H9 (cell line): ENCODE measurements at regions not wholly inside any gene's neighbourhood (a gene's known extent, or its start where the extent isn't known, plus 50 kb on each side); places are given as distances from the start of the nearest gene placed in this dataset.

Source experiments
- DNase-seq: peaks from one replicate; pipeline ENCODE4 v3.0.0-alpha.2; 2017
- H2AFZ ChIP-seq: one replicate; pipeline ENCODE4 v1.6.1; 2013; ENCODE audit warnings: mild to moderate bottlenecking, low read length, control low read depth, moderate library complexity
- H2AK5ac ChIP-seq: 2 replicates; pipeline ENCODE4 v1.6.1; 2013; ENCODE audit warnings: low read length, control low read depth, mixed read lengths; ENCODE audit not compliant: insufficient read length
- H2BK120ac ChIP-seq: one replicate; pipeline ENCODE4 v1.6.1; 2013; ENCODE audit warnings: low read depth, mild to moderate bottlenecking, low read length, control low read depth, inconsistent platforms; ENCODE audit not compliant: poor library complexity, severe bottlenecking
- H2BK12ac ChIP-seq: 2 replicates; pipeline ENCODE4 v1.6.1; 2013; ENCODE audit warnings: low read length, control low read depth, mixed read lengths, low read depth; ENCODE audit not compliant: insufficient read length
- H2BK15ac ChIP-seq: 2 replicates; pipeline ENCODE4 v1.6.1; 2013; ENCODE audit warnings: low read depth, low read length, control low read depth
- H2BK20ac ChIP-seq: one replicate; pipeline ENCODE4 v1.6.1; 2013; ENCODE audit warnings: low read depth, mild to moderate bottlenecking, low read length, control low read depth, inconsistent platforms; ENCODE audit not compliant: poor library complexity, severe bottlenecking
- H2BK5ac ChIP-seq: 2 replicates; pipeline ENCODE4 v1.6.1; 2013; ENCODE audit warnings: low read length, control low read depth, mixed read lengths; ENCODE audit not compliant: insufficient read length
- H3K14ac ChIP-seq: 2 replicates; pipeline ENCODE4 v1.6.1; 2013; ENCODE audit warnings: low read length, control low read depth; ENCODE audit not compliant: insufficient read depth
- H3K18ac ChIP-seq: 2 replicates; pipeline ENCODE4 v1.6.1; 2013; ENCODE audit warnings: low read depth, mild to moderate bottlenecking, mixed read lengths, low read length, control low read depth; ENCODE audit not compliant: insufficient read length
- H3K23ac ChIP-seq: 2 replicates; pipeline ENCODE4 v1.6.1; 2013; ENCODE audit warnings: low read length, control low read depth, mixed read lengths, low read depth; ENCODE audit not compliant: insufficient read length
- H3K23me2 ChIP-seq: 2 replicates; pipeline ENCODE4 v1.6.1; 2013; ENCODE audit warnings: low read depth, mild to moderate bottlenecking, mixed read lengths, low read length, control low read depth; ENCODE audit not compliant: insufficient read length, poor library complexity, severe bottlenecking
- H3K27ac ChIP-seq: 2 replicates; pipeline ENCODE4 v1.5.1; 2013; ENCODE audit warnings: low read length, control low read depth, mixed read lengths, low read depth; ENCODE audit not compliant: insufficient read length
- H3K27me3 ChIP-seq: 2 replicates; pipeline ENCODE4 v1.6.1; 2013; ENCODE audit warnings: low read length, control low read depth, inconsistent platforms; ENCODE audit not compliant: insufficient read depth
- H3K4ac ChIP-seq: 2 replicates; pipeline ENCODE4 v1.6.1; 2013; ENCODE audit warnings: low read depth, mild to moderate bottlenecking, control low read depth, inconsistent platforms, low read length, moderate library complexity
- H3K4me1 ChIP-seq: 2 replicates; pipeline ENCODE4 v1.6.1; 2013; ENCODE audit warnings: low read length, control low read depth, inconsistent platforms; ENCODE audit not compliant: insufficient read depth
- H3K4me2 ChIP-seq: 2 replicates; pipeline ENCODE4 v1.6.1; 2013; ENCODE audit warnings: low read length, control low read depth, mixed read lengths; ENCODE audit not compliant: insufficient read length, insufficient read depth
- H3K56ac ChIP-seq: 2 replicates; pipeline ENCODE4 v1.6.1; 2013; ENCODE audit warnings: low read depth, mild to moderate bottlenecking, mixed read lengths, low read length, control low read depth; ENCODE audit not compliant: insufficient read length
- H3K79me1 ChIP-seq: 2 replicates; pipeline ENCODE4 v1.6.1; 2013; ENCODE audit warnings: low read depth, mild to moderate bottlenecking, moderate library complexity, low read length, control low read depth, inconsistent platforms; ENCODE audit not compliant: insufficient read depth, poor library complexity, severe bottlenecking
- H3K79me2 ChIP-seq: 2 replicates; pipeline ENCODE4 v1.6.1; 2013; ENCODE audit warnings: low read length, control low read depth, inconsistent platforms; ENCODE audit not compliant: insufficient read depth
- H3K9ac ChIP-seq: 2 replicates; pipeline ENCODE4 v1.6.1; 2013; ENCODE audit warnings: low read length, control low read depth, mixed read lengths; ENCODE audit not compliant: insufficient read length; ENCODE audit errors: extremely low read depth
- H3K9me3 ChIP-seq: one replicate; pipeline ENCODE4 v1.6.1; 2013; ENCODE audit warnings: low read depth, low read length, inconsistent platforms; ENCODE audit not compliant: control insufficient read depth
- H3T11ph ChIP-seq: one replicate; pipeline ENCODE4 v1.6.1; 2013; ENCODE audit warnings: mild to moderate bottlenecking, low read length, control low read depth, inconsistent platforms
- H4K20me1 ChIP-seq: one replicate; pipeline ENCODE4 v1.6.1; 2013; ENCODE audit not compliant: control insufficient read depth, insufficient read length, insufficient read depth
- H4K5ac ChIP-seq: 2 replicates; pipeline ENCODE4 v1.6.1; 2013; ENCODE audit warnings: low read depth, mild to moderate bottlenecking, mixed read lengths, low read length, control low read depth; ENCODE audit not compliant: insufficient read length
- H4K8ac ChIP-seq: replicated peaks from 2 replicates; pipeline ENCODE4 v1.6.1; 2013; ENCODE audit warnings: low read length, control low read depth, mixed read lengths, low read depth; ENCODE audit not compliant: insufficient read length
- H4K91ac ChIP-seq: 2 replicates; pipeline ENCODE4 v1.6.1; 2013; ENCODE audit warnings: low read depth, mild to moderate bottlenecking, moderate library complexity, mixed read lengths, low read length, control low read depth; ENCODE audit not compliant: insufficient read length
- H3K27ac Mint-ChIP-seq, 3 experiments: 2 replicates in 2 of 3; 3 replicates in 1 of 3; pipeline ENCODE4 v1.8.0; 2020 to 2021; ENCODE audit warnings: mixed read lengths in 3 of 3, mild to moderate bottlenecking in 1 of 3, moderate library complexity in 1 of 3
- H3K27me3 Mint-ChIP-seq: 2 replicates; pipeline ENCODE4 v1.8.0; 2021; ENCODE audit warnings: low read depth, mild to moderate bottlenecking, moderate library complexity, mixed read lengths
- H3K36me3 Mint-ChIP-seq, 3 experiments: 2 replicates in 2 of 3; 3 replicates in 1 of 3; pipeline ENCODE4 v1.8.0; 2020 to 2021; ENCODE audit warnings: low read depth in 3 of 3, mixed read lengths in 3 of 3; ENCODE audit not compliant: insufficient read depth in 1 of 3
- H3K4me1 Mint-ChIP-seq, 2 experiments: 2 replicates each; pipeline ENCODE4 v1.8.0; 2020; ENCODE audit warnings: mixed read lengths in 2 of 2
- H3K4me3 Mint-ChIP-seq, 2 experiments: 2 replicates in 1 of 2; 3 replicates in 1 of 2; pipeline ENCODE4 v1.8.0; 2020 to 2021; ENCODE audit warnings: mild to moderate bottlenecking in 2 of 2, mixed read lengths in 2 of 2, moderate library complexity in 1 of 2
- H3K9me3 Mint-ChIP-seq, 2 experiments: 2 replicates in 1 of 2; 3 replicates in 1 of 2; pipeline ENCODE4 v1.8.0; 2020; ENCODE audit warnings: mild to moderate bottlenecking in 2 of 2, mixed read lengths in 2 of 2, moderate library complexity in 1 of 2
- CTCF ChIP-seq: fragments of 200-600 bp; sonication (generic); conservative IDR thresholded peaks from 3 replicates; pipeline ENCODE4 v1.8.0; 2021; ENCODE audit warnings: antibody characterized with exemption, mild to moderate bottlenecking
- WGBS: extraction: QIAGEN DNeasy Blood & Tissue Kit; methylation state at CpG from one replicate; pipeline ENCODE4 v1.1.7; 2013; ENCODE audit warnings: missing lambda C conversion rate, low lambda C conversion rate, mixed read lengths; ENCODE audit not compliant: insufficient read length; ENCODE audit errors: extremely low coverage; 5-methylcytosine and 5-hydroxymethylcytosine counted together

- H2BK20ac ChIP-seq: no peak overlapping the region
- peaks cover 2% of the 10 kb centered on the region; the same call in 1 of the 2 replicates for H3K4me1 ChIP-seq
- TF ChIP-seq CTCF: no peak
- no peak overlapping the region for H3K23ac ChIP-seq
- peaks cover 13 to 25% (median 14%) of the 10 kb centered on the region in 3 experiments; a peak in 6 of 7 replicates for H3K36me3 Mint-ChIP-seq
- H4K91ac ChIP-seq: no peak overlapping the region
- no peak overlapping the region for H2BK120ac ChIP-seq
- H3K4me2 ChIP-seq: no peak overlapping the region
- H3K9me3 ChIP-seq: no peaks in the 10 kb centered on the region
- H4K5ac ChIP-seq: no peak overlapping the region
- no peaks in the 10 kb centered on the region; the same call in 1 of the 2 replicates for H3K27me3 Mint-ChIP-seq
- H3K18ac ChIP-seq: no peak overlapping the region
- no peak overlapping the region for H2AK5ac ChIP-seq
- no peak overlapping the region for H3T11ph ChIP-seq
- no peak overlapping the region for H3K9ac ChIP-seq
- peak; percentile 11 for DNase-seq
- WGBS: no CpG with 5 or more reads among the region's 12 CpGs
- H3K9me3 Mint-ChIP-seq: no peaks in the 10 kb centered on the region; a peak in 2 of 5 replicates
- H3K14ac ChIP-seq: no peak overlapping the region
- peaks cover 2% of the 10 kb centered on the region; the same call in 1 of the 2 replicates for H3K79me2 ChIP-seq
- no peak overlapping the region for H3K27ac ChIP-seq
- H3K4me3 Mint-ChIP-seq: no peak overlapping the region
- H3K4me1 Mint-ChIP-seq: peaks cover 21 to 28% of the 10 kb centered on the region in 2 experiments
- H2AFZ ChIP-seq: no peak overlapping the region
- H2BK15ac ChIP-seq: no peak overlapping the region
- no peaks in the 10 kb centered on the region for H3K23me2 ChIP-seq
- H3K56ac ChIP-seq: no peak overlapping the region
- H2BK5ac ChIP-seq: no peak overlapping the region
- no peak overlapping the region for H3K4ac ChIP-seq
- no peak overlapping the region for H2BK12ac ChIP-seq
- H3K27ac Mint-ChIP-seq: no peak overlapping the region; a peak in 1 of 7 replicates
- no peak overlapping the region for H4K8ac ChIP-seq
- H3K27me3 ChIP-seq: no peaks in the 10 kb centered on the region
- no peaks in the 10 kb centered on the region for H4K20me1 ChIP-seq
- no peaks in the 10 kb centered on the region for H3K79me1 ChIP-seq
Measured at GRCh38 chr11:71184421-71185210, 67.8 kb downstream of the SHANK2 start.
